ENCODE measurements at regions not wholly inside any gene's neighbourhood (a gene's known extent, or its start where the extent isn't known, plus 50 kb on each side); places are given as distances from the start of the nearest gene placed in this dataset.
"Not testable (repeated sequence)": the region's sequence is repeated elsewhere in the genome, so short reads cannot be mapped to it uniquely, and the experiment has no call there.

DNA sequence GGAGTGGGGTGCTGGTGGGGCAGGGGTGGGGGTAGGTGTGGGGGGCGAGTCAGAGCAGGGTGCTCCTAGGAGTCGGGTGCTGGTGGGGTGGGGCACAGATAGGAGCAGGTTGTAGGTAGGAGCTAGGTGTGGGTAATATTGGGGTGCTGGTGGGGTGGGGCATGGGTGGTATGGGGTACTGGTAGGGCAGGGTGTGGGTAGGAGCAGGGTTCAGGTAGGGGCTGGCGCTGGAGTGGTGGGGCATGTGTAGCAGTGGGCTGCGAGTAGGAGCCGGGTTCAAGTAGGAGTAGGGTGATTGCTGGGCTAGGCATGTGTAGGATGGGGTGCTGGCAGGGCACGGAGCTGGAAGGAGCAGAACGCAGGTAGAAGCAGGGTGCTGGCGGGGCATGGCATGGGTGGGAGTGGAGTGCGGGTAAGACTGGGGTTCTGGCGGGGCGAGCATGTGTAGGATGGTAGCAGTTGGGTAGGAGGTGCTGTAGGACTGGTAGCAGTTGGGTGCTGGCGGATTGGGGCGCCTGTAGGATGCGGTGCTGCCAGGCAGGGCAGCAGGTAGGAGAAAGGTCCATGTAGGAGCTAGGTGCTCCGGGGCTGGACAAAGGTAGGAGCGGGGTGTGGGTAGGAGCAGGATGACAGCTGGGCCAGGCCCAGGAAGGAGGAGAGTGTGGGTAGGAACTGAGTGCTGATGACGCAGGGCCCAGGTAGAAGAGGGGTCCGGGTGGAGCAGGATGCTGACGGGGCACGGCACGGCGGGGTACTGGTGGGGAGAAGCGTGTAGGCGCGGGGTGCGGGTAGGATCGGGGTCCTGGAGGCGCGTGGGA lies 105.5 kb upstream of the SIMC1 start:
- no peak for DNase-seq
- in situ Hi-C loops (cut with HindIII; ENCODE audit: low pct_ligation_motif_present, low pct_unique_long_range_greater_than_20kb, low sequenced_read_pairs), result no loop called here

DNA sequence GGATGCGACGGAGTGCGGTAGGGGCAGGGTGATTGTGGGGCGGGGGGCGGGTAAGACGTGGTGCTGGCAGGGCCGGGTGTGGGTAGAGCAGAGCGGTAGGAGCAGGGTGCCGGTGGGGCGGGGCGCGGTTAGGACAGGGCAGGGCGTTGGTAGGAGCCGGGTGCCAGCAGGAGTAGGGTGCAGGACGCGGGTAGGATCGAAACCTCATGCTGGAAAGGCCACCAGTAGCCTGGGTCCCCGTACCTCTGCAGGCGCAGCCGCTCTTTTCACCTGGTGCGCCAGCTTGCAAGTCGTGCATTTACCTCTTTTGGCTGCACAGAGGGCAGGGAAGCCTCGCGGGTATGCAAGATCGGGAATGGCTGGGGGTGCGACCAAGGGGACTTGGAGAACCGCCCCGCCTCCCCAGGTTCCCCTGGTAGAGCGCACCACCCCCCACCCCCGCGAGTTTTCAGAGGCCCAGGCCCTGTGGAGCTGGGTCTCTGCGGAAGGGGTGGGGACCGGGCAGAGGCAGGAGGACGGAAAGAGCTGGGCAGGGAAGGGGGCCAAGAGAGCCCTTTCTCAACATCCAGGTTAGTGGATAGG lies 104.8 kb upstream of the SIMC1 start:
- in situ Hi-C loops (cut with HindIII; ENCODE audit: low pct_ligation_motif_present, low pct_unique_long_range_greater_than_20kb, low sequenced_read_pairs), result no loop called here
- no peak for DNase-seq

DNA sequence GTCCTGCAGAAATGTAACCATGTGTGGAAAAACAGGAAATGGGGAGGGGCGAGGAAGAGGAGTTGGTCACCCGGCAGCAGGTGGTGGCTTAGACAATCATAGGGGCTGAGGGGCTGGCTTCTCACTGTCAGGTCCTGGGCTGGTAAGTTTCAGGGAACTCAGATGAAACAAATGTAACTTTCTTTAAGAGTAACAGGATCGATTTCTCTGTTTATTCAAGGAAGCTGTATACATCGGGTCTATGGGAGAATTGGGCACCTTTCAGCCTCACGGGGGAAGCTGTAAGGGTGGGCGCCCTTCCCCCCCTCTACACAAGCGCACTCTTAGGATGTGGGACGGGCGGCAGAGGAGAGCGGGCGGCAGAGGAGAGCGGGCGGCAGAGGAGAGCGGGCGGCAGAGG lies 104.3 kb upstream of the SIMC1 start:
- in situ Hi-C loops (cut with HindIII; ENCODE audit: low pct_ligation_motif_present, low pct_unique_long_range_greater_than_20kb, low sequenced_read_pairs), result no loop called here

DNA sequence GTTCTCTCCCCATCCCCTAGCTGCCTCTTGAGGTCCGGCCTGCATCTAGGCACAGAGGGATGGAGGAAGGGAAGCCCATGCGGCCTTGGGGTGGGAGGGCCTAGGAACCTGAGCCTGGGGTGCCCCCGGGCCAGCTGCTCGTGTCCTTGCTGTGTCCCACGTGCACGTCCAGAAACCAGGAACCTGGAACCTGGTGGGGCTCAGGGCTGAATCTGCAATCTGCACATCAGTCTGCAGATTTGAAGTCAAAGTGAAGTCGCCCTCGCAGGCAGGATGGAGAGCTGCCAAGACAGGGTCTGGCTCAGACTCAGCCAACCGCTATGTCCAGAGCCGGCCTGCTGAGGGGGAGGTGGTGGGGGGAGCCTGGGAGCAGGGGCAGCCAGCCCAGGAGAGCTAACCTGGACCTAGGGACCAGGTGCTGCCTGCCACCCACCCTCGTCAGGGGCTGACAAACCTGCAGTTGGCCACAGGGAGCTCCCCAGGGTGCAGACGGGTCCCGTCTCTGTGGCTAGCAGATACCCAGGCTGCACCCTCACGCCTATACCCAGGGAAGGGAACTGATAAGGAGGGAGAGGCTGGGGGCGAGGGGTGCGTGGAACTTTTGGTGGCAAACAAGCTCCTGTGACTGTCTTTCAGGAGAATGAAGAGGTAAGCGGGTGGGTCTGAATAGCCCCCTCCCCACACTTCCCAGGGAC lies 103.5 kb upstream of the SIMC1 start:
- DNase-seq, result no peak
- in situ Hi-C loops (cut with HindIII; ENCODE audit: low pct_ligation_motif_present, low pct_unique_long_range_greater_than_20kb, low sequenced_read_pairs), result no loop called here

More for the DNA sequence above, 104.3 kb upstream of the SIMC1 start:
- no peak for DNase-seq

DNA sequence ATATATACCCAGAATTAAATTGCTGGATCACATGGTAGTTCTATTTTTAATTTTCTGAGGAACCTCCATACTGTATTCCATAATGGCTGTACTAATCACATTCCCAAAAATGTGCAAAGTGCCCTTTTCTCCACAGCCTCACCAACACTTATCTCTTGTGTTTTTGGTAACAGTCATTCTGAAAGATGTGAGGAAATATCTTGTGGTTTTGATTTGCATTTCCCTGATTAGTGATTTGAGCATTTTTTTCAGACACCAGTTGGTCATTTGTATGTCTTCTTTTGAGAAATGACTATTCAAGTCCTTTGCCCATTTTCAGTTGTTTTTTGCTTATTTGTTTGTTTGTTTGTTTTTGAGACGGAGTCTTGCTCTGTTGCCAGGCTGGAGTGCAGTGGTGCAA lies 98.1 kb upstream of the SIMC1 start:
- DNase-seq; in situ Hi-C loops (cut with HindIII; ENCODE audit: low pct_ligation_motif_present, low pct_unique_long_range_greater_than_20kb, low sequenced_read_pairs): not testable (repeated sequence)

DNA sequence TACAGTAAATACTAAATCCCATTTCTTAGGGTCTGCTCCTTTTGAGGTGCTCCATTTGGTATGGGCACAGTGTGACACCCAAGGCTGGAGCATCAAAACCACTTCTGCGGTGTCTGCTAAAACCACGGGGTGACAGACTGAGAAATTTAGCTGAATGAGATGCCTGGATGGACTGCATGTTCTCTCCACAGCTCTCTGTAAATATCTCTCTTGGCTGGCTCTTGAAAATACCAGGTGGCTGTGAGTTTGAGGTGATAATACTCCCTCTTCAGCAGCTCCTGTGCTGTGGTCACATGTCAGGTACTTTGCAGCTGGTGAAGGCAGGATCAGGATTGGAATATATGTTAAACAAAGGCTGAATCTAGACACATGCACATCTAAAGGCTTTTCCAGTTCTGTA lies 93.7 kb upstream of the SIMC1 start:
- no peak for DNase-seq
- in situ Hi-C loops (cut with HindIII; ENCODE audit: low pct_ligation_motif_present, low pct_unique_long_range_greater_than_20kb, low sequenced_read_pairs), result no loop called here

DNA sequence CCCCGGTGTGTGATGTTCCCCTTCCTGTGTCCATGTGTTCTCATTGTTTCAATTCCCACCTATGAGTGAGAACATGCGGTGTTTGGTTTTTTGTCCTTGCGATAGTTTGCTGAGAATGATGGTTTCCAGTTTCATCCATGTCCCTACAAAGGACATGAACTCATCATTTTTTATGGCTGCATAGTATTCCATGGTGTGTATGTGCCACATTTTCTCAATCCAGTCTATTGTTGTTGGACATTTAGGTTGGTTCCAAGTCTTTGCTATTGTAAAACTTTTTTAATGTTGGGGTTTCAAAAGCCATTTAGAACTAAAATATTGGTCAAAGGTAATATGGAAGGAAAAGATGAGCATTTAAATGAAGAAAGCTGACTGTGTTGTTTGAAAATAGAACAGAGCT lies 88.3 kb upstream of the SIMC1 start:
- in situ Hi-C loops (cut with HindIII; ENCODE audit: low pct_ligation_motif_present, low pct_unique_long_range_greater_than_20kb, low sequenced_read_pairs); DNase-seq: not testable (repeated sequence)

DNA sequence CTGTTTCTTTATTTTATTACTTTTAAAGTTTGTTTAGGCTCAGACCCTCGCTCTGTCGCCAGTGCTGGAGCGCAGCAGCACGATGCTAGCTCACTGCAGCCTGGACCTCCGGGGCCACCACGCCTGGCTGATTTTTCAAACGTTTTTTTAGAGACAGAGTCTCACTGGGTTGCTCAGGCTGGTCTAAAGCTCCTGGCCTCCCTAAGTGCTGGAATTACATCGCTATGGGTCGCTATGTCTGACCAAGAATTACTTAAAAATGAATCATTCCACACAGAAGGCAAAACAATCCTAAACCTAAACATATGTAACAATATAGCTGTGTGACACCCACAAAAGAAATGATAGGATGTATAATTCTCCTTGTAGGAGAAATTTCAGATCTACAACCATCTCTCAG lies 86.9 kb upstream of the SIMC1 start:
- no peak for DNase-seq
- in situ Hi-C loops (cut with HindIII; ENCODE audit: low pct_ligation_motif_present, low pct_unique_long_range_greater_than_20kb, low sequenced_read_pairs), result no loop called here

DNA sequence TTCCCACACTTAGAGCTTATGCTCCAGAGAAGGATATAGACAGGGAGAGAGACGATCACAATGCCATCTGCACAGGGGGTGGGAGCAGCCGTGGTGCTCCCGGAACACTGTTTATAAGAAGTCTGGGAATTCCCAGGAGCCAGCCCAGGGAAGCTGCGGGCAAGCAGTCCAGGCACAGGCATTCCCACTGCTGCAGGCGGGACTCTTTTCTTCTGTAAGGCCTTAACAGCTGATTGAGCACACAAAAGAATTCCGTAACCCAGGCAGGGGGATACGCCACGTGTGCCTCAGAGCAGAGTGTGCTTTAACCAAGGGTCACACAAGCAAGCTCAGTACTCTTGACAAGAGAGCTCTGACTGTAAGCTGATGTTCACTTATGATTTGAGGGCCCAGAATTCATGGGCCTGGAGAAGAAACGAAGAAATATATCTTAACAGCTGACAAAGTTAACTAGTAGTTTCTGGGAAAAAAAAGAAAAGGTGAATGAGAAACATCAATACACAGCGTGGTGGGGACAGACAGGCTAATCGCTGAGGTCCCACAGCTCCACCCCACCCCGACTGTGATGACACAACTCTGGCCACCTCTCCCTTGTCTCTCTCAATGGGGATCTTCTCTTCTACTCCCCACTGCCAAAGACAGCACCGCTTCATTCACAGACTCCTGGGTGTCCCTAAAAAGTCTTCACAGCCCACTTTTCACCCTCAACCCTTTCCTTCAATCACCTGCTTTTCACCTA lies 85.9 kb upstream of the SIMC1 start:
- no peak for DNase-seq
- in situ Hi-C loops (cut with HindIII; ENCODE audit: low pct_ligation_motif_present, low pct_unique_long_range_greater_than_20kb, low sequenced_read_pairs), result no loop called here

DNA sequence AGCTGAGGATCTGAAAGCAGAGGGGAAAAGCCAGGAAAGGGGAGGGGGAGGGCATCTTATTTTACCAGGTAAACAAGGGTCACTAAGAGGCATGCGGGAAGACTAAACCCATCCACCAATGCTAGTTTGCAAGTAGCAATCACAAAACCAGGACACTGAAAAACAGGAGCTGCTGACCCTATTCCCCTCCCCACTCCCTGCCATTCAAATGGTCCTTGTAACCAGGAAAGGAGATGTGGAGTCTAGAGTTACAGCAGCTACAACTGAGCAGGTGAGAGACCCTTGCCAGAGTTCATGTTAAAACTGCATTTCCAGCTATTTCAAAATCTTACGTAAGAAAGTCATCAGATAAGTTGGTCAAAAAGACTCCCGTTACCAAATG lies 85.3 kb upstream of the SIMC1 start:
- no peak for DNase-seq
- in situ Hi-C loops (cut with HindIII; ENCODE audit: low pct_ligation_motif_present, low pct_unique_long_range_greater_than_20kb, low sequenced_read_pairs), result no loop called here

DNA sequence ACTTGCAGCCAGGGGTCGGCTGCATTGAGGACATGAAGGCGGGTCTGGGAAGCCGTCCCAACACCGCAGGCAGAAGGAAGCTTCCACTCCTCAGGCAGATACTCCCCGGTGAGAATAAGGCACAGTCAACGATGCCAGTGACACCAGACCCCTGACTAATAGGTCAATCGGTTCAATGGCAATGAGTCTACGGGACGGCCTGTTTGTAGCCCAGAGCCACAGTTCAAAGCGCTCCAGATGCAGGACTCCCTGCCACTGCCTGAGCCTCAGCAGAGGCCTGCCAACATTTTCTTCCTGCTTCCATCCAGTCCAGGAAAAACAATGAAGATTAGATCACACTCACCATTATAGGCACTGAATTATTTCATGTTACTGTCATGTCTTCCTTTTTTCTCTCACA lies 84.5 kb upstream of the SIMC1 start:
- no peak for DNase-seq
- in situ Hi-C loops (cut with HindIII; ENCODE audit: low pct_ligation_motif_present, low pct_unique_long_range_greater_than_20kb, low sequenced_read_pairs), result no loop called here

DNA sequence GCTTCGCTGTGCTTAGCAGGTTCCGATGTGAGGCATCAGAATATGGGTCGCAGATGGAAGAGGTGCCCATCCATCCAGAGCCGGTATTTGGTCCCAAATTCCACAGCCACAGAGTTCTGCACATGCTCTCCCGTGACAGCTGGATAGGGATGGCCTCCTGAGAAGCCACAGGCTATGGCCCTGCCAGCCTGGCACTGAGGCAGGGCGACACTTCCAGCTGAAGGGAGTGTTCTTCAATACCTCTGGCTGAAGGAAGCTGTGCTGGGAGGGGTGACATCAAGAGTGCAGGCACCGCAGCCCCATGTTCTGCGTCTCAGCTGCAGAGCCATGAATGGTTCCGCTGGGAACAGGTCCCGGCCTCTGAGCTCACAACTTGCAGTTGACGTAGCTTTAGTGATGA lies 83.4 kb upstream of the SIMC1 start:
- no peak for DNase-seq
- in situ Hi-C loops (cut with HindIII; ENCODE audit: low pct_ligation_motif_present, low pct_unique_long_range_greater_than_20kb, low sequenced_read_pairs), result no loop called here

DNA sequence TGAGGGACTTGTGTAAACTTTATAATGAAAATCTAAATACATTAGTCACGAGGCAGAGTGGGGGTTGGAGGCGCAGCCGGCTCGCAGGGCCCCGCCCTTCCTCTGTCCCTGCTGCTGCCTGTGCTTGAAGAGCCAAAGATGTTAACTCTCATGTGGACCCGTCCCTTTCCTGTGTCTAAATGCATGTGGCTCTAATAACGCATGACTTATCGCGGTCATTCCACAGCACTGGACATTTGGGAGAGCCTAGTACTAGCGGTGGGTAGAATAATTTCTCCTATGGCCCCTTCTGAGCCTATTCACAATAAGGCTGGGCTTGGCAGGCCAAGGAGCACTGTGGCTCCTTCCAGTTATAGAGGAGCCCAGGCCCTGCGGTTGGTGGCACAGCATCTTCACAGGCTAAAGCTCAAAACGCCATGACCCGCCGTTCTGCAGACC lies 82.3 kb upstream of the SIMC1 start:
- in situ Hi-C loops (cut with HindIII; ENCODE audit: low pct_ligation_motif_present, low pct_unique_long_range_greater_than_20kb, low sequenced_read_pairs), result no loop called here
- DNase-seq, result no peak

DNA sequence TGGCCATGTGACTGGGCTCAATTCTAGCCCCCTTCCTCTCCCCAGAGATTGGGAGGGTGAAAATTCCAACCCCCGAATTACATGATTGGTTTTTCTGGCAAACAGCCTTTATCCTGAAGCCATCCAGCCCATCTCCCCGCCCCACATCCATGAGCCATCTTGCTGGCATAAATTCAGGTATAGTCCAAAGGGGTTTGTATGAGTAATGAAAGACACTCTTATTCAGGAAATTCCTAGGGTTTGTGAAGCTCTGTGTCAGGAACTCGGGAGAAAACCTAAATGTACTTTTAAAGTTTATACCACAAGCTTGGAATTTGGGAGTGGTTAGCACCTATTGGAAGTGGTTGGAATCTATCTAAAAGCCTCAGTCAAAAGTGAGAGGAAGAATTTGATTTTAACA lies 80.6 kb upstream of the SIMC1 start:
- no peak for DNase-seq
- in situ Hi-C loops (cut with HindIII; ENCODE audit: low pct_ligation_motif_present, low pct_unique_long_range_greater_than_20kb, low sequenced_read_pairs), result no loop called here

DNA sequence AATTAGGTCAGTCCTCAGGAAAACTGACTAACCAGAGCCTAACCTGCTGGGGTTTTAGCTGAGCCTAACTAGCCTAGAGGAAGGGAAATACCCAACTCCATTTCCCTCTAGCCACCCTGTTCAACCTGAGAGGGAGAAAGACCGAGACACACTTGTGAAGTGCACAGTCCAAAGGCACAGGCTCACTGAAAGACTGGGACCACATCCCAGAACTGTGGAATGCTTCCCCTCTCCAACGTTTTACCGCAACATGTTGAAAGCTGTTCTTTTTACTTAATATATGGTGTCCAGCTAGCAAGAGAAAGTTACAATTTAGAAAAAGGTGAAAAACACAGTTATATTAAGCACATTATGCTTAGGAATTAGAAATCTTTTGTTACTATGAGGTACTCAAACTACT lies 76.8 kb upstream of the SIMC1 start:
- no peak for DNase-seq
- in situ Hi-C loops (cut with HindIII; ENCODE audit: low pct_ligation_motif_present, low pct_unique_long_range_greater_than_20kb, low sequenced_read_pairs), result no loop called here

DNA sequence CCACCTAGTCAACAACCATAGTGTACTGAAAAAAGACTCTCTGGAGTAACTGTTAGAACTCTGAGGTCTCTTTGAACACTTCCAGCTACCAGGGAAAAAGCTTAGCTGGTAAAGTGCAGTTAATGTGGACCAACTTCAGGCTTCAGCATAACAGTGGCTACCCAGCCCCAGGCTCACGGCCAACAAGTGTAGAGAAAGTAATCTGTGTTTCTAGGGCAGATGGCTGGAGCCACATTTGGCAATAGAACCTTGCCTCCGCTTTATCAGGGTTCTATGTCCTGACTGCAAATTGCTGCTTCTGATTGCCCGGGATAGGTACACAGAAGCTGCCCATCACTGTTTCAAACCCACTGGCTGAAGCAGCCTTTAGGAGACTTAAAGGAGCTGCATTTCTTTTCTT lies 76.0 kb upstream of the SIMC1 start:
- in situ Hi-C loops (cut with HindIII; ENCODE audit: low pct_ligation_motif_present, low pct_unique_long_range_greater_than_20kb, low sequenced_read_pairs), result no loop called here
- DNase-seq, result no peak

DNA sequence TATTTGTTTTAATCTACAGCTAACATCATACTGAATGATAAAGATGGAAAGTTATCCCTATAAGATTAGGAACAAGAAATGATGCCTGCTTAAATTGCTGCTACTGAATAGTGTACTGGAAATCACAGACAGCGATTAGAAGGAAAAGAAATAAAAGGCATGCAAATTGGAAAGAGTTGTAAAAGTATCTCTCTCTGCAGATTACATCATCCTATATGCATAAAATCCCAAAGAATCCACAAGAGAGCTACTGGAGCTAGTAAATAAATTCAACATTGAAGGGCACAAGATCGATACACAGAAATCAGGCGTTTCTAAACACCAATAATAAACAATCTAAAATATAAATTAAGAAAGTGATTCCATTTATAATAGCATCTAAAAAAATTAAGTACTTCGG lies 75.3 kb upstream of the SIMC1 start:
- DNase-seq, result no peak
- in situ Hi-C loops (cut with HindIII; ENCODE audit: low pct_ligation_motif_present, low pct_unique_long_range_greater_than_20kb, low sequenced_read_pairs), result no loop called here

DNA sequence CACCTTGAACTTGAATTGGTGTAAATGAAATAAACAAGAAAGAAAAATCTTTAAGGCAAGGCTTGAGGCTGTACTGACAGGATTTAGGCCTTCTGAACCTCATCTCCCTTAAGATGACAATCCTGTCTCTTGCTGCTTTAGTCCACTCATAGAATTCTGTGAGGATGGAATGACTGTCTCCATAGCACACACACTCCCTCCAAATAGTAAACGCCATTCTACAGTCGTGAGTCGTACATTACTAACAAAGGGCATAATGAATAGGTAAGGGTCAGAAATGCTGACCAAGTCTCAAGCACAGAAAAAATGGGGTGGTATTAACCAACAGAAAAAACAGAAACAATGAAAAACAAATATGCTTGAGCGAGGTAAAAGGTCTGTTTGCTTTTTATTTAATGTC lies 71.8 kb upstream of the SIMC1 start:
- DNase-seq, result no peak
- in situ Hi-C loops (cut with HindIII; ENCODE audit: low pct_ligation_motif_present, low pct_unique_long_range_greater_than_20kb, low sequenced_read_pairs), result no loop called here

DNA sequence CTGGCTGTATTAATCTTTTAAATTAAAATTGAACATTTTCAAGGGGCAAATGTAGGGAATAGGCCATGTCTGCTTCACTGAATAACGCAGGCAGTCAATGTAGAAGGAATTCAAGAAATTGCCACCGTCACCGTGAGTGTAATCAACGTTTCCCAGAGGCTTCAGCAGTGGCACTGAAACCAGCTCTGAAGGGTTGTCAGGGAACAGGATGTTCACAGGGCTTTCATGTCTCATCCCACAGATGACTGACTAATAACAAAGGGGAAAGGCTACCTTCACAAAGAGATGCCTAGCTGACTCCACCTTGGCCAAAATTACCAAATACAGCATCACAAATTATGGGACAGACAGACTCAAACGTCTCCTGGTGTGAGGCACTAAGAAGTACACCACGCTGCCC lies 70.4 kb upstream of the SIMC1 start:
- in situ Hi-C loops (cut with HindIII; ENCODE audit: low pct_ligation_motif_present, low pct_unique_long_range_greater_than_20kb, low sequenced_read_pairs), result no loop called here
- no peak for DNase-seq
